ENCODE measurements at regions not wholly inside any gene's neighbourhood (a gene's known extent, or its start where the extent isn't known, plus 50 kb on each side); places are given as distances from the start of the nearest gene placed in this dataset.

DNA sequence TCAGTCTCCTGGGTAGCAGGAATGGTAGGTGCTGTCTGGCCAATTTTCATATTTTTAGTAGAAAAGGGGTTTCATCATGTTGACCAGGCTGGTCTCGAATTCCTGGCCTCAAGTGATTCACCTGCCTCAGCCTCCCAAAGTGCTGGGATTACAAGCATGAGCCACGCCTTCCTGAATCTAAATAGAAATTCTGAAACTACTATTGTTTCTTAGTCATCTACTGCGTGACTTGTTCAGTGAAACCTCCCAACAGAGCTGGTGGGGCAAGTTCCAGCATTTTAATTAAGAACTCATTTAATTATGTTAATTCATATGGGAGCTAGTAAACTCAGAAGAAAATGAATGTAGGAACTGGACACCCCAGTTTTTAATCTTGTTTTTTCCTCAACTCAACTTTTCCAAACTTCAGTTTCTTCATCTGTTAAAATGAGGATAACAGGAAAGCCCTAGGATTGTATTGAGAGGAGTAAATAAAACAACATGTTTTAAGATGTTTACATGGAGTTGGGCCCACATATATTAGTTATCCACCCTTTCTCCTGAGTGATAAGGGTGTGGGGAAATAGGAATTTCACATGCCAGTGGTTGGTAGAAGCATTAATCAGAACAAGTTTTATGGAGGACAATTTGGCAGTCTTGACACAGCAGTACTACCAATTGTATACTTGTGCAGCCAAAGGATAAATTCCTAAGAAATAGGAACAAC is 335.8 kb upstream of the E2F7 start:
- DNase-seq, result no peak
- ATAC-seq (ENCODE audit: insufficient read depth, low FRiP score), result no peak
- Histone ChIP-seq H3K36me3 (ENCODE audit: control insufficient read depth in 4 of 4, insufficient read depth in 4 of 4, low read length in 4 of 4) (no peaks in the 10 kb centered on the region), H3K9ac (ENCODE audit: insufficient read depth in 1 of 2, low read length in 2 of 2) (no peak overlapping the region), H3K4me3 (no peak overlapping the region), H3K27me3 (ENCODE audit: control insufficient read depth in 3 of 3, insufficient read depth in 3 of 3, low read length in 2 of 3) (no peaks in the 10 kb centered on the region), H3K9me3 (ENCODE audit: control insufficient read depth in 4 of 4, insufficient read depth in 3 of 4, low read length in 3 of 4) (no peaks in the 10 kb centered on the region), H3K27ac (ENCODE audit: low read depth in 1 of 2, low read length in 1 of 2) (no peak overlapping the region), H3K4me1 (ENCODE audit: control insufficient read depth in 5 of 5, insufficient read depth in 5 of 5, low read length in 5 of 5) (peaks cover 0 to 14% (median 0%) of the 10 kb centered on the region in 5 donors)
- TF ChIP-seq CTCF (IDR thresholded peaks at IDR 0.05; ENCODE audit: control extremely low read depth, extremely low read depth), result no peak
- 92 to 95% methylated on average over 3 of the region's 3 CpGs for WGBS, 2 donors

DNA sequence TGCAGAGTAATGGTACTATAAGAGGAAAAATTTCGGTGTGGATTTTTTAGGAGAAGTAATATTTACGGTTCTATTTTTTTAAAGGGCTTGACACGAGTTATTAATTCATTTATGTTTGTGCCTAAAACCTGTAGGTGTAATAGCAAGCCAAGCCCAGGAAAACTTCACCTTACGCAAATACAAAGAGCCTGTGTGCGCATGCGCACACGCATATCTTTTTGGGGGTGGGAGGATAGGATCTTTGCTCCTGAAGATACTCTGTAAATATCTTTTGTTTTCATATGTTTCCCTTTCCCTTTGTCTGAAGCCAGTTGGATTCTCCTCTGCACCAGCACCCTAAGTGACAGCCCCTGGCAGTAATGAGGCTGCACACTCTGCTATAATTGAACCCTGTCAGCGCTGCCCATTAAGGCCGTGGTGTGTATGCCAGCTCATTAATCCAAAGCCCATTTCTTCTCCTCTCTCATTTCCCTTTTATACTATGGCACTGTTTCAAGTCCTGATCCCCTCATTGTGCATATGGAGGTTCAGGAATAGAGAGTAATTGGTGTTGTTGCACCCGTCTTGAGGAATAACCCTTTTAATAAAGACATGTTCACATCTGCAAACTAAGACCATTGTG is 327.2 kb upstream of the E2F7 start:
- no peaks in the 10 kb centered on the region for H3K36me3 ChIP-seq (ENCODE audit: control insufficient read depth in 4 of 4, insufficient read depth in 4 of 4, low read length in 4 of 4)
- H3K27ac ChIP-seq (ENCODE audit: low read depth in 1 of 2, low read length in 1 of 2), result no peak overlapping the region
- no peaks in the 10 kb centered on the region for H3K27me3 ChIP-seq (ENCODE audit: control insufficient read depth in 3 of 3, insufficient read depth in 3 of 3, low read length in 2 of 3)
- no peak for TF ChIP-seq CTCF (IDR thresholded peaks at IDR 0.05; ENCODE audit: control extremely low read depth, extremely low read depth)
- 91 to 93% methylated on average over 10 of the region's 10 CpGs for WGBS, 2 donors
- ATAC-seq (ENCODE audit: insufficient read depth, low FRiP score) (no peak), DNase-seq (no peak)
- H3K4me1 ChIP-seq (ENCODE audit: control insufficient read depth in 5 of 5, insufficient read depth in 5 of 5, low read length in 5 of 5), result peaks cover 0 to 3% (median 0%) of the 10 kb centered on the region in 5 donors
- H3K9ac ChIP-seq (ENCODE audit: insufficient read depth in 1 of 2, low read length in 2 of 2), result no peak overlapping the region
- H3K9me3 ChIP-seq (ENCODE audit: control insufficient read depth in 4 of 4, insufficient read depth in 3 of 4, low read length in 3 of 4), result peaks cover 0 to 2% (median 0%) of the 10 kb centered on the region in 4 donors
- no peak overlapping the region for H3K4me3 ChIP-seq

GRCh38 chr12:77388445-77389265 is 323.3 kb upstream of the E2F7 start:
- H3K27ac ChIP-seq (ENCODE audit: low read depth in 1 of 2, low read length in 1 of 2), result no peak overlapping the region
- 66 to 83% methylated on average over 2 of the region's 2 CpGs for WGBS, 2 donors
- no peak overlapping the region for H3K4me3 ChIP-seq
- no peak for TF ChIP-seq CTCF (IDR thresholded peaks at IDR 0.05; ENCODE audit: control extremely low read depth, extremely low read depth)
- DNase-seq (no peak), ATAC-seq (ENCODE audit: insufficient read depth, low FRiP score) (no peak)
- no peak overlapping the region for H3K9ac ChIP-seq (ENCODE audit: insufficient read depth in 1 of 2, low read length in 2 of 2)
- no peaks in the 10 kb centered on the region for H3K27me3 ChIP-seq (ENCODE audit: control insufficient read depth in 3 of 3, insufficient read depth in 3 of 3, low read length in 2 of 3)
- peaks cover 0 to 2% (median 0%) of the 10 kb centered on the region in 4 donors for H3K9me3 ChIP-seq (ENCODE audit: control insufficient read depth in 4 of 4, insufficient read depth in 3 of 4, low read length in 3 of 4)
- peaks cover 0 to 4% (median 0%) of the 10 kb centered on the region in 5 donors for H3K4me1 ChIP-seq (ENCODE audit: control insufficient read depth in 5 of 5, insufficient read depth in 5 of 5, low read length in 5 of 5)
- no peaks in the 10 kb centered on the region for H3K36me3 ChIP-seq (ENCODE audit: control insufficient read depth in 4 of 4, insufficient read depth in 4 of 4, low read length in 4 of 4)

Measured in lung (tissue), 11 donors.